Omental fat pad (tissue), 3 donors: ENCODE measurements at regions not wholly inside any gene's neighbourhood (a gene's known extent, or its start where the extent isn't known, plus 50 kb on each side); places are given as distances from the start of the nearest gene placed in this dataset.

Experiments used
- ATAC-seq: fragments of 150-250 bp; one replicate; pipeline ENCODE4 v1.9.1; 2016; ENCODE audit warnings: mild to moderate bottlenecking, moderate library complexity; ENCODE audit not compliant: low FRiP score
- DNase-seq: peaks from one replicate; pipeline ENCODE4 v3.0.0-alpha.2; 2019; ENCODE audit warnings: low spot score
- CTCF ChIP-seq, 3 donors: fragments of 450-650 bp; IDR thresholded peaks; one replicate each; pipeline ENCODE4 v1.5.1; 2016 to 2017; ENCODE audit warnings: antibody characterized with exemption in 3 of 3, mild to moderate bottlenecking in 3 of 3, moderate library complexity in 2 of 3

GRCh38 chr18:56085551-56085950 is 497.6 kb upstream of the TCF4 start:
- no peak for TF ChIP-seq CTCF (IDR thresholded peaks at IDR 0.05)
- DNase-seq, result no peak
- peak; percentile 97 for ATAC-seq

- ATAC-seq (no peak), DNase-seq (no peak)
These were observed 495.7 kb upstream of the TCF4 start for GRCh38 chr18:56083523-56084287.

DNA sequence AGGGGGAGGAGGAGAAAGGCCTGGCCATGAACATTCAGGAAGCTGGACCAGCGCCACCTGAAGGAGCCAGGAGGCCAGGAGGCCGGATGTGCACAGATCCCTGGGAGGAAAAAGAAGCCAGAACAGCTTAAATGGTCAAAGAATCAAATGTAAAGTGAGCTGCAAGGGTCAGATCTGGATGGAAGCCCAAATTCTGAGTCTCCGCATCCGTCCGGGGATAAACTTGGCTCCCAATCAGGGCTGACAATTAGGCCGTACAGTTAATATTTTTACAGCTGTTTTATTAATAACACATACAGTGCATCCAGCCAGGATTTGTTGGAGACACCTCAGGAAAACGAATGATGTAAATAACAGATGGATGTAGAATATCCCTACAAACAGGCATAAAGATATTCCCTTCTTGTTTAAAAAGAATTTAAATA is 495.1 kb upstream of the TCF4 start:
- DNase-seq (no peak), ATAC-seq (no peak)
- TF ChIP-seq CTCF (IDR thresholded peaks at IDR 0.05), result no peak

More at GRCh38 chr18:56083523-56084287, 495.7 kb upstream of the TCF4 start:
- no peak for TF ChIP-seq CTCF (IDR thresholded peaks at IDR 0.05)

- DNase-seq, result no peak
- no peak for TF ChIP-seq CTCF (IDR thresholded peaks at IDR 0.05)
- ATAC-seq, result no peak
These were observed 488.7 kb upstream of the TCF4 start for GRCh38 chr18:56076723-56077122.

GRCh38 chr18:56068701-56069100 is 480.7 kb upstream of the TCF4 start:
- no peak for DNase-seq
- ATAC-seq, result no peak
- TF ChIP-seq CTCF (IDR thresholded peaks at IDR 0.05), result no peak

DNA sequence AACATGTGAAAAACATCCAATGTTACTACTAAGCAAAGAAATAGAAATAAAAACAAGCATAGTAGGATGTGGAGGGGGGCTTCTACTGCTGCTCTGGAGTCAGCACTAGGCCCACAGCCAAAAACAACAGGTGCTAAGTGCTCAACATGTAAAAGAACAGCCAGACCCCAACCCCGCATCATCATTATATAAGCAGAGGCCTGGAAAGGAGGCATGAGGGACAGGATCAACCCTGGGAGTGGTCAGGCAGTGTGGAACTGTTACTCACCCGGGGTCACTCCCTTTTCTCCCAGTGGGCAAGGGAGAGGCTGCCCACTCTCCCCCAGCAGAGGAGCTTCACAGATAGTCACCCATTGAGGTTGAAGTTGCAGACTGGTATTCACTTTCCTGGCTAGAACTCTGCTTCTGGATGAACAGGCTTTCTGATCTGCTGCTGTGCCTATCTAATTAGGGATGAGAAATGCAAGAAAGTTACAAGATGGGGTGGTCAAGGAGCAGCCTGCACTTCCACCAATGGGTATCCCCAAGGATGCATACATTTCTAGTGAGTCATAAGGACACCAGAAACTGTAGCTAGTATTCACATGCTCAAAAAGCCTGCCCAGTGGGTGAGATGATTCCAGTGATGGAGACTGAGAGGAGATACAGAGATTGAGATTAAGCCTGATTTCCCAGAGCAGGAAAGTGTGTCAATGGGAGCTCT is 480.1 kb upstream of the TCF4 start:
- no peak for DNase-seq
- ATAC-seq, result no peak
- TF ChIP-seq CTCF (IDR thresholded peaks at IDR 0.05), result no peak
